Stimulated activated naive CD8-positive, alpha-beta T cell treated with anti-CD3 and anti-CD28 coated beads, Interleukin-15, amount 100 ng/mL, for 72 hours (primary cell): ENCODE measurements at regions not wholly inside any gene's neighbourhood (a gene's known extent, or its start where the extent isn't known, plus 50 kb on each side); places are given as distances from the start of the nearest gene placed in this dataset.

Source experiments
- ATAC-seq: fragments of 150-1000 bp; cut with Tn5 transposase; 2 replicates; pipeline ENCODE4 v1.10.0; 2021; ENCODE audit warnings: mild to moderate bottlenecking, moderate library complexity
- DNase-seq, 2 donors: peaks; one replicate each; pipeline ENCODE4 v3.0.0; 2021 to 2022
- H3K27ac Mint-ChIP-seq, 2 donors: one replicate each; pipeline ENCODE4 v1.8.0; 2022; ENCODE audit warnings: mild to moderate bottlenecking in 2 of 2, mixed read lengths in 2 of 2, moderate library complexity in 2 of 2
- H3K27me3 Mint-ChIP-seq: one replicate; pipeline ENCODE4 v1.8.0; 2022; ENCODE audit warnings: mixed read lengths
- H3K4me1 Mint-ChIP-seq: one replicate; pipeline ENCODE4 v1.8.0; 2022; ENCODE audit warnings: mild to moderate bottlenecking, mixed read lengths
- H3K4me3 Mint-ChIP-seq, 2 donors: one replicate each; pipeline ENCODE4 v1.8.0; 2022; ENCODE audit warnings: mild to moderate bottlenecking in 2 of 2, mixed read lengths in 2 of 2, moderate library complexity in 1 of 2
- H3K9me3 Mint-ChIP-seq, 2 donors: one replicate each; pipeline ENCODE4 v1.8.0; 2022; ENCODE audit warnings: mixed read lengths in 2 of 2

GRCh38 chr3:124529826-124530571 is 200.3 kb upstream of the UMPS start:
- peaks cover 5 to 13% of the 10 kb centered on the region in 2 donors for H3K9me3 Mint-ChIP-seq
- DNase-seq (no peak), ATAC-seq (no peak)
- H3K4me3 Mint-ChIP-seq: no peak overlapping the region
- no peaks in the 10 kb centered on the region for H3K4me1 Mint-ChIP-seq
- H3K27ac Mint-ChIP-seq: no peak overlapping the region
- peaks cover 47% of the 10 kb centered on the region for H3K27me3 Mint-ChIP-seq

GRCh38 chr3:124530916-124531315 is 199.3 kb upstream of the UMPS start:
- no peak overlapping the region for H3K4me3 Mint-ChIP-seq
- H3K27ac Mint-ChIP-seq: no peak overlapping the region
- H3K27me3 Mint-ChIP-seq: peaks cover 41% of the 10 kb centered on the region
- ATAC-seq (no peak), DNase-seq (no peak)
- H3K4me1 Mint-ChIP-seq: no peaks in the 10 kb centered on the region
- H3K9me3 Mint-ChIP-seq: peaks cover 0 to 7% of the 10 kb centered on the region in 2 donors

GRCh38 chr3:124532071-124532470 is 198.2 kb upstream of the UMPS start:
- H3K4me1 Mint-ChIP-seq: no peaks in the 10 kb centered on the region
- DNase-seq (no peak), ATAC-seq (no peak)
- peaks cover 41% of the 10 kb centered on the region for H3K27me3 Mint-ChIP-seq
- H3K9me3 Mint-ChIP-seq: peaks cover 0 to under 1% of the 10 kb centered on the region in 2 donors
- no peak overlapping the region for H3K4me3 Mint-ChIP-seq
- H3K27ac Mint-ChIP-seq: no peak overlapping the region

- DNase-seq (no peak), ATAC-seq (no peak)
- no peak overlapping the region for H3K4me3 Mint-ChIP-seq
- H3K27me3 Mint-ChIP-seq: peaks cover 28% of the 10 kb centered on the region
- H3K9me3 Mint-ChIP-seq: no peaks in the 10 kb centered on the region
- no peak overlapping the region for H3K27ac Mint-ChIP-seq
- no peaks in the 10 kb centered on the region for H3K4me1 Mint-ChIP-seq
Measured at GRCh38 chr3:124535306-124535705, 194.9 kb upstream of the UMPS start.

GRCh38 chr3:124540550-124541211 is 189.6 kb upstream of the UMPS start:
- no peak for DNase-seq
- H3K4me3 Mint-ChIP-seq: no peak overlapping the region
- ATAC-seq: no peak
- H3K27ac Mint-ChIP-seq: no peak overlapping the region
- H3K27me3 Mint-ChIP-seq: peaks cover 14% of the 10 kb centered on the region
- H3K9me3 Mint-ChIP-seq: no peaks in the 10 kb centered on the region
- H3K4me1 Mint-ChIP-seq: no peaks in the 10 kb centered on the region

GRCh38 chr3:124542214-124542869 is 187.9 kb upstream of the UMPS start:
- H3K27ac Mint-ChIP-seq: no peak overlapping the region
- no peaks in the 10 kb centered on the region for H3K9me3 Mint-ChIP-seq
- peaks cover 22% of the 10 kb centered on the region for H3K27me3 Mint-ChIP-seq
- no peak overlapping the region for H3K4me3 Mint-ChIP-seq
- no peak for DNase-seq
- no peak for ATAC-seq
- H3K4me1 Mint-ChIP-seq: no peaks in the 10 kb centered on the region

GRCh38 chr3:124545891-124546290 is 184.4 kb upstream of the UMPS start:
- no peaks in the 10 kb centered on the region for H3K4me1 Mint-ChIP-seq
- no peaks in the 10 kb centered on the region for H3K9me3 Mint-ChIP-seq
- H3K4me3 Mint-ChIP-seq: no peak overlapping the region
- H3K27me3 Mint-ChIP-seq: peaks cover 40% of the 10 kb centered on the region
- no peak for DNase-seq
- no peak for ATAC-seq
- H3K27ac Mint-ChIP-seq: no peak overlapping the region

GRCh38 chr3:124552224-124552623 is 178.0 kb upstream of the UMPS start:
- peaks cover 51% of the 10 kb centered on the region for H3K27me3 Mint-ChIP-seq
- DNase-seq: no peak

GRCh38 chr3:124553178-124553577 is 177.1 kb upstream of the UMPS start:
- peak; percentile 74 for ATAC-seq
- DNase-seq: no peak
- Mint-ChIP-seq H3K9me3 (no peaks in the 10 kb centered on the region), H3K27ac (no peak overlapping the region), H3K4me1 (peaks cover 7% of the 10 kb centered on the region), H3K4me3 (no peak overlapping the region), H3K27me3 (peaks cover 58% of the 10 kb centered on the region)

More at GRCh38 chr3:124552224-124552623, 178.0 kb upstream of the UMPS start:
- Mint-ChIP-seq H3K4me3 (no peak overlapping the region), H3K27ac (no peak overlapping the region), H3K9me3 (no peaks in the 10 kb centered on the region), H3K4me1 (peaks cover 7% of the 10 kb centered on the region)
- ATAC-seq: no peak

GRCh38 chr3:124556636-124557035 is 173.6 kb upstream of the UMPS start:
- no peak for ATAC-seq
- Mint-ChIP-seq H3K27me3 (peaks cover 56% of the 10 kb centered on the region), H3K4me3 (no peak overlapping the region), H3K9me3 (no peaks in the 10 kb centered on the region), H3K4me1 (peaks cover 7% of the 10 kb centered on the region), H3K27ac (no peak overlapping the region)
- no peak for DNase-seq

- ATAC-seq (no peak), DNase-seq (no peak)
- Mint-ChIP-seq H3K27ac (no peak overlapping the region), H3K4me1 (peaks cover 7% of the 10 kb centered on the region), H3K27me3 (peaks cover 57% of the 10 kb centered on the region), H3K4me3 (no peak overlapping the region), H3K9me3 (no peaks in the 10 kb centered on the region)
Measured at GRCh38 chr3:124557433-124558232, 172.6 kb upstream of the UMPS start.

- Mint-ChIP-seq H3K27me3 (peaks cover 67% of the 10 kb centered on the region), H3K4me3 (no peak overlapping the region), H3K27ac (no peak overlapping the region), H3K4me1 (no peaks in the 10 kb centered on the region), H3K9me3 (no peaks in the 10 kb centered on the region)
- DNase-seq (no peak), ATAC-seq (peak; percentile 6)
Measured at GRCh38 chr3:124558991-124559845, 171.0 kb upstream of the UMPS start.

- ATAC-seq (peak; percentile 69), DNase-seq (peak; percentile 53 to 54)
- no peak overlapping the region for H3K4me3 Mint-ChIP-seq
- peaks cover 1% of the 10 kb centered on the region for H3K4me1 Mint-ChIP-seq
- H3K27me3 Mint-ChIP-seq: peaks cover 60% of the 10 kb centered on the region
- H3K9me3 Mint-ChIP-seq: no peaks in the 10 kb centered on the region
- H3K27ac Mint-ChIP-seq: no peak overlapping the region
Measured at GRCh38 chr3:124559846-124560574, 170.2 kb upstream of the UMPS start.

GRCh38 chr3:124560666-124561215 is 169.5 kb upstream of the UMPS start:
- DNase-seq: no peak
- ATAC-seq: no peak
- no peaks in the 10 kb centered on the region for H3K9me3 Mint-ChIP-seq
- H3K4me1 Mint-ChIP-seq: peaks cover 8% of the 10 kb centered on the region
- no peak overlapping the region for H3K27ac Mint-ChIP-seq
- no peak overlapping the region for H3K4me3 Mint-ChIP-seq
- peaks cover 60% of the 10 kb centered on the region for H3K27me3 Mint-ChIP-seq
